ENCODE measurements at regions not wholly inside any gene's neighbourhood (a gene's known extent, or its start where the extent isn't known, plus 50 kb on each side); places are given as distances from the start of the nearest gene placed in this dataset.
"Not testable (repeated sequence)": the region's sequence is repeated elsewhere in the genome, so short reads cannot be mapped to it uniquely, and the experiment has no call there.

- H3K27ac Mint-ChIP-seq, result no peak overlapping the region
- ChIA-PET CTCF (ENCODE audit: partially characterized antibody) (no interaction called here), POLR2A (ENCODE audit: partially characterized antibody) (no interaction called here)
- Histone ChIP-seq H3K9me3 (ENCODE audit: control insufficient read depth in 1 of 2, low read length in 2 of 2) (no peaks in the 10 kb centered on the region), H3K4me3 (ENCODE audit: low read length in 2 of 2) (no peak overlapping the region), H3K27ac (ENCODE audit: low read depth, low read length) (no peak overlapping the region), H3K36me3 (ENCODE audit: insufficient read depth, low read length) (no peaks in the 10 kb centered on the region), H3K4me1 (ENCODE audit: insufficient read depth, low read length) (no peaks in the 10 kb centered on the region), H3K27me3 (ENCODE audit: insufficient read depth, low read length) (no peaks in the 10 kb centered on the region)
- no peaks in the 10 kb centered on the region for H3K4me1 Mint-ChIP-seq
- DNase-seq, result no peak
- intact Hi-C loops (cut with micrococcal nuclease), result no loop called here
- no peak overlapping the region for H3K4me3 Mint-ChIP-seq
- no peaks in the 10 kb centered on the region for H3K36me3 Mint-ChIP-seq
- peaks cover 0 to 5% (median under 1%) of the 10 kb centered on the region in 8 donors for H3K9me3 Mint-ChIP-seq
- H3K27me3 Mint-ChIP-seq, result no peaks in the 10 kb centered on the region
These were observed 338.5 kb upstream of the ONECUT1 start for GRCh38 chr15:53128652-53129051.

DNA sequence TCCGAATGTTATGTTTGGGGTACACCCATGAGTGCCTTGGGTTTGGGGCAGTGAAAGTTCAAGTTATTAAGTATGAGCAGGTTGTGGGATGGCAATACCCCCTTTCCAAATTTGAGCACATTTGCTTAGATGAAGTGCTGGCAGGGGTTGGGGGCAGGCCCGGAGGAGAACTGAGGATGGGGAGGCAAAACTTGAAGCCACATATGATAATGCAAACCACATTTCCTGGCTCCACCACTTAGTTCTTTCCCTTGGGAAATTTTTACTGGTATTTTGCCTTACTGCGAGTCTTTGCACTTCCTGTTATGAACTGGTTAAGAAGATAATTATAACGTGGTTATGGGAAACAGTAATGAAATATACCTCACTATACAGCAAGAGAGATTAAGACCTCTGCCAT lies 336.0 kb upstream of the ONECUT1 start:
- ChIA-PET POLR2A (ENCODE audit: partially characterized antibody) (no interaction called here), CTCF (ENCODE audit: partially characterized antibody) (no interaction called here)
- no peak overlapping the region for H3K4me3 ChIP-seq (ENCODE audit: low read length in 2 of 2)
- H3K9me3 Mint-ChIP-seq, result peaks cover 0 to 5% (median 0%) of the 10 kb centered on the region in 8 donors
- H3K27ac Mint-ChIP-seq, result no peak overlapping the region
- no peaks in the 10 kb centered on the region for H3K4me1 Mint-ChIP-seq
- no peak overlapping the region for H3K27ac ChIP-seq (ENCODE audit: low read depth, low read length)
- no peaks in the 10 kb centered on the region for H3K27me3 ChIP-seq (ENCODE audit: insufficient read depth, low read length)
- peaks cover 0 to 1% of the 10 kb centered on the region in 2 donors for H3K27me3 Mint-ChIP-seq
- no peaks in the 10 kb centered on the region for H3K36me3 Mint-ChIP-seq
- intact Hi-C loops (cut with micrococcal nuclease), result no loop called here
- no peaks in the 10 kb centered on the region for H3K9me3 ChIP-seq (ENCODE audit: control insufficient read depth in 1 of 2, low read length in 2 of 2)
- DNase-seq, result no peak
- H3K4me1 ChIP-seq (ENCODE audit: insufficient read depth, low read length), result no peaks in the 10 kb centered on the region
- no peak overlapping the region for H3K4me3 Mint-ChIP-seq
- no peaks in the 10 kb centered on the region for H3K36me3 ChIP-seq (ENCODE audit: insufficient read depth, low read length)

GRCh38 chr15:53122818-53123217 lies 332.7 kb upstream of the ONECUT1 start:
- H3K36me3 ChIP-seq (ENCODE audit: insufficient read depth, low read length), result no peaks in the 10 kb centered on the region
- Mint-ChIP-seq H3K36me3 (no peaks in the 10 kb centered on the region), H3K27me3 (peaks cover 0 to 1% of the 10 kb centered on the region in 2 donors), H3K4me1 (no peaks in the 10 kb centered on the region), H3K27ac (no peak overlapping the region), H3K9me3 (peaks cover 0 to 3% (median 0%) of the 10 kb centered on the region in 8 donors), H3K4me3 (no peak overlapping the region)
- intact Hi-C loops (cut with micrococcal nuclease), result no loop called here
- no peak for DNase-seq
- CTCF ChIA-PET (ENCODE audit: partially characterized antibody), result no interaction called here
- no peaks in the 10 kb centered on the region for H3K9me3 ChIP-seq (ENCODE audit: control insufficient read depth in 1 of 2, low read length in 2 of 2)
- H3K27me3 ChIP-seq (ENCODE audit: insufficient read depth, low read length), result no peaks in the 10 kb centered on the region
- H3K27ac ChIP-seq (ENCODE audit: low read depth, low read length), result no peak overlapping the region
- no peaks in the 10 kb centered on the region for H3K4me1 ChIP-seq (ENCODE audit: insufficient read depth, low read length)
- POLR2A ChIA-PET (ENCODE audit: partially characterized antibody), result no interaction called here
- H3K4me3 ChIP-seq (ENCODE audit: low read length in 2 of 2), result no peak overlapping the region

- peak overlapping the region in 1 of 8 donors; percentile 57 for H3K4me3 Mint-ChIP-seq
- POLR2A ChIA-PET (ENCODE audit: partially characterized antibody); H3K27ac Mint-ChIP-seq: not testable (repeated sequence)
These were observed 326.8 kb upstream of the ONECUT1 start for GRCh38 chr15:53116915-53117314.

DNA sequence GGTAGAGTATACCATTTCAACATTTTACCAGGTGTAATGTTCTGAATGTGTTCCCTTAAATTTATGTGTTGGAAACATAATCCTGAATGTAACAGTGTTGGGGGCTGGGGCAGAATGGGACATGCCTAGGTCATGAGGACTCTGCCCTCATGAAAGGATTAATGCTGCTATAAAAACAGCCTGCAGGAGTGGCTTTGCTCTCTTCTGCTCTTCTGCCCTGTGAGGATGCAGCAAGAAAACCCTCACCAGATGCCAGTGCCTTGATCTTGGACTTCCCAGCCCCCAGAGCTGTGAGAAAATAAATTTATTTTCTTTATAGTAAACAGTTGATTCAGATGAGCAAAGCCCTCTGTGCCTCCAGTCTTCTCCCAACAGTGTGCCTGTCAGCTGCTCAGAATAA lies 326.0 kb upstream of the ONECUT1 start:
- no peaks in the 10 kb centered on the region for H3K36me3 Mint-ChIP-seq
- peaks cover 0 to 13% (median 2%) of the 10 kb centered on the region in 8 donors for H3K9me3 Mint-ChIP-seq
- no peak overlapping the region for H3K4me3 Mint-ChIP-seq
- H3K4me1 Mint-ChIP-seq, result no peaks in the 10 kb centered on the region
- DNase-seq, result no peak
- intact Hi-C loops (cut with micrococcal nuclease), result no loop called here
- Histone ChIP-seq H3K4me3 (ENCODE audit: low read length in 2 of 2) (no peak overlapping the region), H3K27ac (ENCODE audit: low read depth, low read length) (no peak overlapping the region), H3K9me3 (ENCODE audit: control insufficient read depth in 1 of 2, low read length in 2 of 2) (no peaks in the 10 kb centered on the region), H3K36me3 (ENCODE audit: insufficient read depth, low read length) (no peaks in the 10 kb centered on the region), H3K4me1 (ENCODE audit: insufficient read depth, low read length) (no peaks in the 10 kb centered on the region), H3K27me3 (ENCODE audit: insufficient read depth, low read length) (no peaks in the 10 kb centered on the region)
- no peaks in the 10 kb centered on the region for H3K27me3 Mint-ChIP-seq
- ChIA-PET CTCF (ENCODE audit: partially characterized antibody) (no interaction called here), POLR2A (ENCODE audit: partially characterized antibody) (no interaction called here)
- no peak overlapping the region for H3K27ac Mint-ChIP-seq

More at GRCh38 chr15:53116915-53117314, 326.8 kb upstream of the ONECUT1 start:
- DNase-seq; H3K36me3 ChIP-seq (ENCODE audit: insufficient read depth, low read length); H3K27me3 Mint-ChIP-seq; H3K4me1 Mint-ChIP-seq; H3K27ac ChIP-seq (ENCODE audit: low read depth, low read length); intact Hi-C loops (cut with micrococcal nuclease); H3K9me3 ChIP-seq (ENCODE audit: control insufficient read depth in 1 of 2, low read length in 2 of 2); H3K36me3 Mint-ChIP-seq; H3K4me1 ChIP-seq (ENCODE audit: insufficient read depth, low read length); H3K4me3 ChIP-seq (ENCODE audit: low read length in 2 of 2); CTCF ChIA-PET (ENCODE audit: partially characterized antibody); H3K27me3 ChIP-seq (ENCODE audit: insufficient read depth, low read length): not testable (repeated sequence)
- H3K9me3 Mint-ChIP-seq, result peaks cover 0 to 13% (median 2%) of the 10 kb centered on the region in 8 donors

GRCh38 chr15:53115563-53115962 lies 325.4 kb upstream of the ONECUT1 start:
- H3K27me3 Mint-ChIP-seq, result no peaks in the 10 kb centered on the region
- CTCF ChIA-PET (ENCODE audit: partially characterized antibody), result no interaction called here

GRCh38 chr15:53114960-53115359 lies 324.8 kb upstream of the ONECUT1 start:
- H3K36me3 Mint-ChIP-seq, result no peaks in the 10 kb centered on the region
- intact Hi-C loops (cut with micrococcal nuclease), result no loop called here
- Histone ChIP-seq H3K4me3 (ENCODE audit: low read length in 2 of 2) (no peak overlapping the region), H3K27me3 (ENCODE audit: insufficient read depth, low read length) (no peaks in the 10 kb centered on the region), H3K9me3 (ENCODE audit: control insufficient read depth in 1 of 2, low read length in 2 of 2) (no peaks in the 10 kb centered on the region), H3K36me3 (ENCODE audit: insufficient read depth, low read length) (no peaks in the 10 kb centered on the region), H3K27ac (ENCODE audit: low read depth, low read length) (no peak overlapping the region), H3K4me1 (ENCODE audit: insufficient read depth, low read length) (no peaks in the 10 kb centered on the region)
- no peak overlapping the region for H3K4me3 Mint-ChIP-seq
- ChIA-PET POLR2A (ENCODE audit: partially characterized antibody) (no interaction called here), CTCF (ENCODE audit: partially characterized antibody) (no interaction called here)
- no peaks in the 10 kb centered on the region for H3K4me1 Mint-ChIP-seq
- peaks cover 0 to 13% (median 2%) of the 10 kb centered on the region in 8 donors for H3K9me3 Mint-ChIP-seq
- H3K27ac Mint-ChIP-seq, result no peak overlapping the region
- no peak for DNase-seq
- H3K27me3 Mint-ChIP-seq, result no peaks in the 10 kb centered on the region

More at GRCh38 chr15:53115563-53115962, 325.4 kb upstream of the ONECUT1 start:
- DNase-seq, result no peak
- H3K36me3 ChIP-seq (ENCODE audit: insufficient read depth, low read length), result no peaks in the 10 kb centered on the region
- Mint-ChIP-seq H3K27ac (no peak overlapping the region), H3K4me3 (no peak overlapping the region), H3K36me3 (no peaks in the 10 kb centered on the region), H3K9me3 (peaks cover 0 to 13% (median 2%) of the 10 kb centered on the region in 8 donors), H3K4me1 (no peaks in the 10 kb centered on the region)
- no peak overlapping the region for H3K27ac ChIP-seq (ENCODE audit: low read depth, low read length)
- no peaks in the 10 kb centered on the region for H3K9me3 ChIP-seq (ENCODE audit: control insufficient read depth in 1 of 2, low read length in 2 of 2)
- intact Hi-C loops (cut with micrococcal nuclease), result no loop called here
- no peak overlapping the region for H3K4me3 ChIP-seq (ENCODE audit: low read length in 2 of 2)
- POLR2A ChIA-PET (ENCODE audit: partially characterized antibody), result no interaction called here
- no peaks in the 10 kb centered on the region for H3K27me3 ChIP-seq (ENCODE audit: insufficient read depth, low read length)
- no peaks in the 10 kb centered on the region for H3K4me1 ChIP-seq (ENCODE audit: insufficient read depth, low read length)

DNA sequence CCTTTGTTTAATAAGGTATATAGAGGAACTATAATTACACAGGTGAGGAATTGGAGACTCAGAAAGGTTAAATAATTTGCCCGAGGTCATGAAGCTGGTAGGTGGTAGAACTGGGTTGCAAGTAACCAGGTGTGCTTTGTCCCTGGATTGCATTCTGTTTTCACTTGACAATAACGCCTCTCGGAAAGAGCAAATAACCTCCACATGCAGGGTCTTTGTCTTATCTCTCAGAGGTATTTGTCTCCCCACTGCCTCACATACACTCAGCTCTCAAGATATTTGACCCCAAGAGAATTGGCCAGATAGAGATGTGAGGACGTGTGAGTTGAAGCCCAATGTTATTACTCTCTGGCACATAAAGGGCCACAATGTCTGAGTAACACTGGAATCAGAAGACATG lies 320.9 kb upstream of the ONECUT1 start:
- no peaks in the 10 kb centered on the region for H3K4me1 Mint-ChIP-seq
- H3K27ac Mint-ChIP-seq, result no peak overlapping the region
- H3K9me3 ChIP-seq (ENCODE audit: control insufficient read depth in 1 of 2, low read length in 2 of 2), result no peaks in the 10 kb centered on the region
- intact Hi-C loops (cut with micrococcal nuclease), result no loop called here
- H3K27me3 Mint-ChIP-seq, result no peaks in the 10 kb centered on the region
- H3K27ac ChIP-seq (ENCODE audit: low read depth, low read length), result no peak overlapping the region
- no peaks in the 10 kb centered on the region for H3K36me3 ChIP-seq (ENCODE audit: insufficient read depth, low read length)
- no peaks in the 10 kb centered on the region for H3K36me3 Mint-ChIP-seq
- no peaks in the 10 kb centered on the region for H3K4me1 ChIP-seq (ENCODE audit: insufficient read depth, low read length)
- no peaks in the 10 kb centered on the region for H3K27me3 ChIP-seq (ENCODE audit: insufficient read depth, low read length)
- no peak for DNase-seq
- POLR2A ChIA-PET (ENCODE audit: partially characterized antibody), result no interaction called here
- no peak overlapping the region for H3K4me3 ChIP-seq (ENCODE audit: low read length in 2 of 2)
- CTCF ChIA-PET (ENCODE audit: partially characterized antibody), result no interaction called here
- H3K4me3 Mint-ChIP-seq, result no peak overlapping the region
- peaks cover 0 to 13% (median 0%) of the 10 kb centered on the region in 8 donors for H3K9me3 Mint-ChIP-seq

All from CD4-positive, alpha-beta memory T cell (primary cell).